Mesothelial cell of epicardium (in vitro differentiated cells): ENCODE measurements at regions not wholly inside any gene's neighbourhood (a gene's known extent, or its start where the extent isn't known, plus 50 kb on each side); places are given as distances from the start of the nearest gene placed in this dataset.
"Not testable (repeated sequence)": the region's sequence is repeated elsewhere in the genome, so short reads cannot be mapped to it uniquely, and the experiment has no call there.

Experiments used
- DNase-seq, 2 experiments: peaks; one replicate each; pipeline ENCODE4 v3.0.0; 2021; ENCODE audit warnings: low spot score in 2 of 2; ENCODE audit not compliant: unreplicated experiment in 2 of 2
- H3K27ac Mint-ChIP-seq: 2 replicates; pipeline ENCODE4 v1.8.0; 2021; ENCODE audit warnings: mixed read lengths
- H3K27me3 Mint-ChIP-seq: 2 replicates; pipeline ENCODE4 v1.8.0; 2021; ENCODE audit warnings: low read depth, mixed read lengths
- H3K36me3 Mint-ChIP-seq: 2 replicates; pipeline ENCODE4 v1.8.0; 2021; ENCODE audit warnings: mixed read lengths
- H3K4me1 Mint-ChIP-seq: 2 replicates; pipeline ENCODE4 v1.8.0; 2021; ENCODE audit warnings: mixed read lengths
- H3K4me3 Mint-ChIP-seq: 2 replicates; pipeline ENCODE4 v1.8.0; 2021; ENCODE audit warnings: mild to moderate bottlenecking, moderate library complexity, mixed read lengths
- H3K9me3 Mint-ChIP-seq: 2 replicates; pipeline ENCODE4 v1.8.0; 2021; ENCODE audit warnings: mixed read lengths
- CTCF ChIP-seq: fragments of 200-600 bp; sonication (generic); IDR thresholded peaks from one replicate; pipeline ENCODE4 v1.5.0; 2021; ENCODE audit warnings: antibody characterized with exemption; ENCODE audit not compliant: unreplicated experiment

GRCh38 chr3:163708428-163708827, 1369.9 kb downstream of the SI start:
- Mint-ChIP-seq H3K36me3 (no peaks in the 10 kb centered on the region), H3K4me1 (no peaks in the 10 kb centered on the region), H3K9me3 (no peaks in the 10 kb centered on the region), H3K27me3 (no peaks in the 10 kb centered on the region), H3K27ac (no peak overlapping the region), H3K4me3 (no peak overlapping the region)
- no peak for DNase-seq
- TF ChIP-seq CTCF = no peak

GRCh38 chr3:163707659-163708058, 1370.6 kb downstream of the SI start:
- Mint-ChIP-seq H3K36me3 (no peaks in the 10 kb centered on the region), H3K4me1 (no peaks in the 10 kb centered on the region), H3K27me3 (no peaks in the 10 kb centered on the region), H3K27ac (no peak overlapping the region), H3K9me3 (no peaks in the 10 kb centered on the region), H3K4me3 (no peak overlapping the region)
- DNase-seq = no peak
- no peak for TF ChIP-seq CTCF

- DNase-seq, H3K4me3 Mint-ChIP-seq, H3K27me3 Mint-ChIP-seq, H3K36me3 Mint-ChIP-seq, H3K27ac Mint-ChIP-seq, H3K4me1 Mint-ChIP-seq: not testable (repeated sequence)
- H3K9me3 Mint-ChIP-seq = peaks cover 30% of the 10 kb centered on the region
These were observed 1380.1 kb downstream of the SI start for GRCh38 chr3:163698221-163698620.

- TF ChIP-seq CTCF = no peak
- Mint-ChIP-seq H3K27me3 (no peaks in the 10 kb centered on the region), H3K27ac (no peak overlapping the region), H3K4me1 (no peaks in the 10 kb centered on the region), H3K4me3 (no peak overlapping the region), H3K36me3 (peaks cover 4% of the 10 kb centered on the region), H3K9me3 (peaks cover 35% of the 10 kb centered on the region)
- DNase-seq = no peak
These were observed 1385.8 kb downstream of the SI start for GRCh38 chr3:163692494-163692893.

- Mint-ChIP-seq H3K4me1 (no peaks in the 10 kb centered on the region), H3K9me3 (peaks cover 9% of the 10 kb centered on the region)
These were observed 1393.6 kb downstream of the SI start for GRCh38 chr3:163684651-163685050.

GRCh38 chr3:163672954-163673353, 1405.3 kb downstream of the SI start:
- no peak overlapping the region for H3K4me3 Mint-ChIP-seq
- no peaks in the 10 kb centered on the region for H3K27me3 Mint-ChIP-seq
- no peak for DNase-seq
- peaks cover 16% of the 10 kb centered on the region for H3K9me3 Mint-ChIP-seq
- peaks cover 7% of the 10 kb centered on the region for H3K4me1 Mint-ChIP-seq
- no peaks in the 10 kb centered on the region for H3K36me3 Mint-ChIP-seq
- no peak for TF ChIP-seq CTCF
- peak overlapping the region; percentile 12 for H3K27ac Mint-ChIP-seq

More at GRCh38 chr3:163684651-163685050, 1393.6 kb downstream of the SI start:
- TF ChIP-seq CTCF = no peak
- no peak overlapping the region for H3K27ac Mint-ChIP-seq
- no peak overlapping the region for H3K4me3 Mint-ChIP-seq
- peaks cover 2% of the 10 kb centered on the region for H3K36me3 Mint-ChIP-seq
- DNase-seq = no peak
- no peaks in the 10 kb centered on the region for H3K27me3 Mint-ChIP-seq
